ENCODE measurements at regions not wholly inside any gene's neighbourhood (a gene's known extent, or its start where the extent isn't known, plus 50 kb on each side); places are given as distances from the start of the nearest gene placed in this dataset.

DNA sequence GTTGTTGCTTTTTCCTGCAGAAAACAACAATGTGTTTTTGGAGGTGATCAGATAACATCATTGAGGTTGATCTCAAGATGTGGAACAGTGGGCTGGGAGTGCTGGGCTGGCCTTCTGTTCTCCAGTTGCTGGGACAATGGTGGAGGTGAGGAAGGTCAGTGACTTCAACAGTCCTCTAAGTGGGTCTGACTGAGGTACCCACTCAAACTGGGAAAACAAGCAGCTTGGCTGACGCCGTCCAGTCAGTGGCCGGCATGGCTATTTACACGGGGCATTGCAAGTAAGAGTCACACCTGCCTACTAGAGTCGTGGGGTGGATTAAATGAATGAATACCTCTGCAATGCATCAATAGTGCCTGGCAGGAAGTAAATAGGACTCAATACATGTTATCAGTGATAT lies 386.7 kb upstream of the ZFHX3 start (continued):
- TF ChIP-seq, protein P1, sequence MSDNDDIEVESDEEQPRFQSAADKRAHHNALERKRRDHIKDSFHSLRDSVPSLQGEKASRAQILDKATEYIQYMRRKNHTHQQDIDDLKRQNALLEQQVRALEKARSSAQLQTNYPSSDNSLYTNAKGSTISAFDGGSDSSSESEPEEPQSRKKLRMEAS (IDR thresholded peaks at IDR 0.05): no peak
- TF ChIP-seq SIX5 (IDR thresholded peaks at IDR 0.05; ENCODE audit: low read depth, low read length): no peak
- no peak for TF ChIP-seq RBBP5 (IDR thresholded peaks at IDR 0.05; ENCODE audit: borderline replicate concordance, low read depth, low read length)
- no peak for TF ChIP-seq BRCA1 (IDR thresholded peaks at IDR 0.05; ENCODE audit: low read depth, low read length)
- TF ChIP-seq TEAD4 (IDR thresholded peaks at IDR 0.05; ENCODE audit: low read depth, low read length): no peak

Measured in H1 (cell line).